HL-60 (cell line): ENCODE measurements at regions not wholly inside any gene's neighbourhood (a gene's known extent, or its start where the extent isn't known, plus 50 kb on each side); places are given as distances from the start of the nearest gene placed in this dataset.
"Not testable (repeated sequence)": the region's sequence is repeated elsewhere in the genome, so short reads cannot be mapped to it uniquely, and the experiment has no call there.

Experiments used
- GABPA ChIP-seq: IDR thresholded peaks from 2 replicates; pipeline ENCODE4 v1.6.1; 2012; ENCODE audit warnings: low read depth
- POLR2AphosphoS5 ChIP-seq: IDR thresholded peaks from 2 replicates; pipeline ENCODE4 v1.6.1; 2012; ENCODE audit warnings: low read depth
- TF ChIP-seq, protein P1 (sequence below): IDR thresholded peaks from one replicate; pipeline ENCODE4 v1.5.1; 2011; ENCODE audit warnings: low read length, control low read depth, inconsistent platforms; ENCODE audit not compliant: insufficient read depth
- TF ChIP-seq, protein P2 (sequence below): IDR thresholded peaks from 2 replicates; pipeline ENCODE4 v1.6.1; 2012; ENCODE audit warnings: low read depth; ENCODE audit not compliant: insufficient replicate concordance

DNA sequence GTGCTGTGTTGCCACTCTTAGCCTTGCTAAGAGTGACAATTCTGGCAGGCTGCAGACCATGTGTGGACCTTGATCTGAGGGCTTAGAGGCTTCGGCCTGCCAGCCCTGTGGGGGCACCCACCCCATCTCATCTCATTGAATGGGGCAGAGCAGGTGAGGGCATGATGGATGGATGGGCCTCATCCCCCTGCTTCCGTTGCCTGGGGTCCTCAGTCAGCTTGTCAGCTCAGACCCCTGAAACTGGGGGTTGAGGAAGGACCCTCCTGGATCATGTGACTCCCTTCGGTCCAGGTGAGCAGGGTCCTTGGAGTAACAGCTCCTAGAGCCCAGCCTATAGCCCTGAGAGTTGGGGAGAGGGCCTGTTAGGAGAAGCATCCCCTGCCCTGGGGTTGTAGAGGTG, 3076.8 kb downstream of the RPIA start:
- TF ChIP-seq GABPA, POLR2AphosphoS5: not testable (repeated sequence)
- TF ChIP-seq, protein P1, sequence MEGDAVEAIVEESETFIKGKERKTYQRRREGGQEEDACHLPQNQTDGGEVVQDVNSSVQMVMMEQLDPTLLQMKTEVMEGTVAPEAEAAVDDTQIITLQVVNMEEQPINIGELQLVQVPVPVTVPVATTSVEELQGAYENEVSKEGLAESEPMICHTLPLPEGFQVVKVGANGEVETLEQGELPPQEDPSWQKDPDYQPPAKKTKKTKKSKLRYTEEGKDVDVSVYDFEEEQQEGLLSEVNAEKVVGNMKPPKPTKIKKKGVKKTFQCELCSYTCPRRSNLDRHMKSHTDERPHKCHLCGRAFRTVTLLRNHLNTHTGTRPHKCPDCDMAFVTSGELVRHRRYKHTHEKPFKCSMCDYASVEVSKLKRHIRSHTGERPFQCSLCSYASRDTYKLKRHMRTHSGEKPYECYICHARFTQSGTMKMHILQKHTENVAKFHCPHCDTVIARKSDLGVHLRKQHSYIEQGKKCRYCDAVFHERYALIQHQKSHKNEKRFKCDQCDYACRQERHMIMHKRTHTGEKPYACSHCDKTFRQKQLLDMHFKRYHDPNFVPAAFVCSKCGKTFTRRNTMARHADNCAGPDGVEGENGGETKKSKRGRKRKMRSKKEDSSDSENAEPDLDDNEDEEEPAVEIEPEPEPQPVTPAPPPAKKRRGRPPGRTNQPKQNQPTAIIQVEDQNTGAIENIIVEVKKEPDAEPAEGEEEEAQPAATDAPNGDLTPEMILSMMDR = not testable (repeated sequence)
- TF ChIP-seq, protein P2, sequence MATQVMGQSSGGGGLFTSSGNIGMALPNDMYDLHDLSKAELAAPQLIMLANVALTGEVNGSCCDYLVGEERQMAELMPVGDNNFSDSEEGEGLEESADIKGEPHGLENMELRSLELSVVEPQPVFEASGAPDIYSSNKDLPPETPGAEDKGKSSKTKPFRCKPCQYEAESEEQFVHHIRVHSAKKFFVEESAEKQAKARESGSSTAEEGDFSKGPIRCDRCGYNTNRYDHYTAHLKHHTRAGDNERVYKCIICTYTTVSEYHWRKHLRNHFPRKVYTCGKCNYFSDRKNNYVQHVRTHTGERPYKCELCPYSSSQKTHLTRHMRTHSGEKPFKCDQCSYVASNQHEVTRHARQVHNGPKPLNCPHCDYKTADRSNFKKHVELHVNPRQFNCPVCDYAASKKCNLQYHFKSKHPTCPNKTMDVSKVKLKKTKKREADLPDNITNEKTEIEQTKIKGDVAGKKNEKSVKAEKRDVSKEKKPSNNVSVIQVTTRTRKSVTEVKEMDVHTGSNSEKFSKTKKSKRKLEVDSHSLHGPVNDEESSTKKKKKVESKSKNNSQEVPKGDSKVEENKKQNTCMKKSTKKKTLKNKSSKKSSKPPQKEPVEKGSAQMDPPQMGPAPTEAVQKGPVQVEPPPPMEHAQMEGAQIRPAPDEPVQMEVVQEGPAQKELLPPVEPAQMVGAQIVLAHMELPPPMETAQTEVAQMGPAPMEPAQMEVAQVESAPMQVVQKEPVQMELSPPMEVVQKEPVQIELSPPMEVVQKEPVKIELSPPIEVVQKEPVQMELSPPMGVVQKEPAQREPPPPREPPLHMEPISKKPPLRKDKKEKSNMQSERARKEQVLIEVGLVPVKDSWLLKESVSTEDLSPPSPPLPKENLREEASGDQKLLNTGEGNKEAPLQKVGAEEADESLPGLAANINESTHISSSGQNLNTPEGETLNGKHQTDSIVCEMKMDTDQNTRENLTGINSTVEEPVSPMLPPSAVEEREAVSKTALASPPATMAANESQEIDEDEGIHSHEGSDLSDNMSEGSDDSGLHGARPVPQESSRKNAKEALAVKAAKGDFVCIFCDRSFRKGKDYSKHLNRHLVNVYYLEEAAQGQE = not testable (repeated sequence)
